ENCODE measurements at regions not wholly inside any gene's neighbourhood (a gene's known extent, or its start where the extent isn't known, plus 50 kb on each side); places are given as distances from the start of the nearest gene placed in this dataset.

DNA sequence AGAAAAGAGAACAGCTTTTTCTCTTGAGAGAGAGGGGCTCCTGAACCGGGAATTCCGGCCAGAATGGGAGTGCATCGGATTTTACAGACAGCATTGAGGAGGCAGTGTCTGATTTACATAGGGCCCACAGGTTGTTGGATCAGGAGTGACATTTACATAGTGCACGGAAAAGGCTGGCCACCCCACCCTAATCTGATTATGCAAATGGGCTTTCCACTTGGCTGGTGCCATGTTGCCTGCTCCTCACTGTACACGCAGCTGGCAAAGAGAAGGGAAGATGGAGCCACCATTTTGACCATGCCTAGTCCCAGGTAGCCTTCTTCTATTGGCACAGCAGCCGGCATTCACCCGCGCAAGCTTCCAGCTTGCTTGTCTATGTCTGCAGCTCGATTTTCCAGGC is 77.5 kb upstream of the FAM171A1 start:
- H3K27me3 ChIP-seq (ENCODE audit: insufficient read depth, low read depth, severe bottlenecking), result no peaks in the 10 kb centered on the region
- no peaks in the 10 kb centered on the region for H3K36me3 ChIP-seq
- no peak overlapping the region for H3K27ac ChIP-seq
- H3K4me3 ChIP-seq (ENCODE audit: low read depth, low read length), result no peak overlapping the region
- TF ChIP-seq, protein P1, sequence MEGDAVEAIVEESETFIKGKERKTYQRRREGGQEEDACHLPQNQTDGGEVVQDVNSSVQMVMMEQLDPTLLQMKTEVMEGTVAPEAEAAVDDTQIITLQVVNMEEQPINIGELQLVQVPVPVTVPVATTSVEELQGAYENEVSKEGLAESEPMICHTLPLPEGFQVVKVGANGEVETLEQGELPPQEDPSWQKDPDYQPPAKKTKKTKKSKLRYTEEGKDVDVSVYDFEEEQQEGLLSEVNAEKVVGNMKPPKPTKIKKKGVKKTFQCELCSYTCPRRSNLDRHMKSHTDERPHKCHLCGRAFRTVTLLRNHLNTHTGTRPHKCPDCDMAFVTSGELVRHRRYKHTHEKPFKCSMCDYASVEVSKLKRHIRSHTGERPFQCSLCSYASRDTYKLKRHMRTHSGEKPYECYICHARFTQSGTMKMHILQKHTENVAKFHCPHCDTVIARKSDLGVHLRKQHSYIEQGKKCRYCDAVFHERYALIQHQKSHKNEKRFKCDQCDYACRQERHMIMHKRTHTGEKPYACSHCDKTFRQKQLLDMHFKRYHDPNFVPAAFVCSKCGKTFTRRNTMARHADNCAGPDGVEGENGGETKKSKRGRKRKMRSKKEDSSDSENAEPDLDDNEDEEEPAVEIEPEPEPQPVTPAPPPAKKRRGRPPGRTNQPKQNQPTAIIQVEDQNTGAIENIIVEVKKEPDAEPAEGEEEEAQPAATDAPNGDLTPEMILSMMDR (IDR thresholded peaks at IDR 0.05; ENCODE audit: low read depth, low read length), result no peak
- no peak for DNase-seq
- H3K9me3 ChIP-seq (ENCODE audit: severe bottlenecking), result no peaks in the 10 kb centered on the region

DNA sequence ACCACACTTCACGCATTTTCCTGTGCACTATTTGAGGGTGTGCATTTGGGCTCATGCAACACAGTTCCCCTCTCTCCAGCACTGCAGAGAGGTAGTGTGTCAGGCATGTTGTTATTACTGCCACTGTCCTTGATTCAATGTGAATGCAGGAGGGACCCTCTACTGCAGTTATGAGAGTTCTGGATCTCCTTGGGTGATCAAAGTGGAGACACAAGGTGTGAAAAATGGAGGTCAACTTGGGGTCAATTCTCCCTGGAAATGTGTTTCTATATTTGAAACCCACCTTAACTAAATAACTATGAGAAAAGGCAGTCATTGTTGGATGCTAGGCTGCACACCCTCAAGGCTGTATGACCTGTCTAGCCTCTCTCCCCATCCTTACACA is 73.9 kb upstream of the FAM171A1 start:
- TF ChIP-seq, protein P1 (IDR thresholded peaks at IDR 0.05; ENCODE audit: low read depth, low read length), result no peak
- no peaks in the 10 kb centered on the region for H3K27me3 ChIP-seq (ENCODE audit: insufficient read depth, low read depth, severe bottlenecking)
- no peak for DNase-seq
- H3K36me3 ChIP-seq, result no peaks in the 10 kb centered on the region
- H3K4me3 ChIP-seq (ENCODE audit: low read depth, low read length), result no peak overlapping the region
- H3K9me3 ChIP-seq (ENCODE audit: severe bottlenecking), result no peaks in the 10 kb centered on the region
- H3K27ac ChIP-seq, result no peak overlapping the region

DNA sequence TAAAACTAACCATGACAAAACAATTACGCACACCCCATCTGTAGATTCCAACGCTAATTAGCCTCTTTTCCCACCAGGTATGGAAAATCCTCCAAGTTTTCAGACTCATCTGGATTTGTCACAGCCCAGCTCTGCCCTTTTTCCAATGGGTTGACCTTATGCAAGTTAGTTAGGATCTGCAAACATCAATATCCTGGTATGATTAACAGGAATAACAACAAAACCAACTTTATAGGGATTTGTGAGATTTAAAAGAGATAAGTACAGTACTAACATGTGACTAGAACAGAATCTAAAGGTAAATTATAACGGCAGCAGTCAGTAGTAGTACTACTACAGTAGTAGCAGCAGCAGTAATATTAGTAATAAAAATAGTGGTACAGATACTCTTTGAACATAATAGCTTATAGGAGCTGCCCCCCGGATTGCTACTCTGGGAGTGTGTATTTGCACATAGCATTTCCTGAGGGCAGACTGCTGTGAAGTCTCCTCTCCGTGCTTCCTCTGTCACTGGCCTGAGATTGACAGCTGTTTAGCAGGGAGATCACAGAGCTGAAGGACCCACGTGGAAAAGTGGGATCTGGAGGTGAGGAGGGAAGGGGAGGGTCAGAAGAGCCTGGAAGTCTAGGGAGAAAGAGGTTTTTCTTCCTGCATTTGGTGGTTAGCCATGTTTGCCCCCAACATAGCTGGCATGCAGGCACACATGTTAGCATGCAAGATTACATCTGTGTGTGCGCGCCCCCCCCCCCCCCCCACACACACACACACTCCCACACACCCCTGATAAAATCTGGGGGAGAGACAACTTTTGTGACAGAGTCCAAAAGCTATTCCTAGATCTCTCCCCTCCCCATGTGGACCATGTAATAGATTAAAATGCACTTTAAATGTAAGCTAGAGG is 73.3 kb upstream of the FAM171A1 start:
- H3K36me3 ChIP-seq, result no peaks in the 10 kb centered on the region
- DNase-seq, result no peak
- TF ChIP-seq, protein P1 (IDR thresholded peaks at IDR 0.05; ENCODE audit: low read depth, low read length), result no peak
- H3K4me3 ChIP-seq (ENCODE audit: low read depth, low read length), result no peak overlapping the region
- no peaks in the 10 kb centered on the region for H3K9me3 ChIP-seq (ENCODE audit: severe bottlenecking)
- no peaks in the 10 kb centered on the region for H3K27me3 ChIP-seq (ENCODE audit: insufficient read depth, low read depth, severe bottlenecking)
- H3K27ac ChIP-seq, result no peak overlapping the region

DNA sequence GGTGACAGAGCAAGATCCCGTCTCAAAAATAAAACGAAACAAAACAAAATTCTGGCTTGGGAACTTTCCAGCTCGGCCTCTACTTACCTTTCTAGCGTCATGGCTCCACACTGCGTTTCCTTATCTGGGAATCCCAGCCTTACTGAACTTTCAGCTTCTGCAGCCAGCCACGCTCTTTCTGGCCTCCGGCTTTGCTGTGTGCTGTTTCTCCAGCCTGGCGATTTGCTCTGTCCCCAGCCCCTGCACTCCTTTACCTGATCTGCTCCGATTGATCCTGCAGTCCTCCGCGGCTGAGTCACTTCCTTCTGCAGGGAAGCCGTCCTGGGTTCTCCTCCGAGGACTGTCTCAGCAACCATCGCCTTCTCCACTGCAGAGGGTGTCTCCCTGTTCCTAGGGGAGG is 71.0 kb upstream of the FAM171A1 start:
- no peak for DNase-seq
- Histone ChIP-seq H3K9me3 (ENCODE audit: severe bottlenecking) (no peaks in the 10 kb centered on the region), H3K4me3 (ENCODE audit: low read depth, low read length) (no peak overlapping the region), H3K27me3 (ENCODE audit: insufficient read depth, low read depth, severe bottlenecking) (no peaks in the 10 kb centered on the region), H3K27ac (no peak overlapping the region), H3K36me3 (no peaks in the 10 kb centered on the region)
- TF ChIP-seq, protein P1 (IDR thresholded peaks at IDR 0.05; ENCODE audit: low read depth, low read length), result no peak

DNA sequence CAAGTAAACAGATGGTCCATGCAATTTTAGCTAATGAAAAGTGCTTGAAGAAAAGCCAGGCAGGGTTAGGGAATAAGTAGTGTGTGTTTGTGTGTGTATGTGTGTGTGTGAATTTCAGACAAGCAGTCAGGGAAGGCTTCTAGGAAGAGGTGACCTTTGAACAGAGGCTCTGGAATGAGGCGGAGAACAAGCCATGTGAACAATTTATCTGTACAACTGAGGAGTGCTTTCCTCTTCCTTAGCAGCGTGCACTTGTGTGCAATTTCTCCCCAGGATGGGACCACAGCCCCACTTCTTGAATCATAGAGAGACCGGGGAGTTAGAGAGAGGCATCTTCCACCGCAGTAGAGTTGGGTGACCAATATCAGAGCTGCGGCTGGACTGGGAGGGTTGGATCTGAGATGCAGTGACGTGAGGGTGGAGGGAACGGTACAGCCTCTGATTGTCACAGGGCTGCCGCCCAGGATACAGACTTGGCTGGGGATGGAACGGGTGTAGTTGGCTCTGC is 69.2 kb upstream of the FAM171A1 start:
- Histone ChIP-seq H3K4me3 (ENCODE audit: low read depth, low read length) (peak overlapping the region; percentile 48; the same call in 1 of the 2 replicates), H3K9me3 (ENCODE audit: severe bottlenecking) (no peaks in the 10 kb centered on the region), H3K36me3 (no peaks in the 10 kb centered on the region), H3K27ac (peak overlapping the region; percentile 79), H3K27me3 (ENCODE audit: insufficient read depth, low read depth, severe bottlenecking) (no peaks in the 10 kb centered on the region)
- TF ChIP-seq, protein P1 (IDR thresholded peaks at IDR 0.05; ENCODE audit: low read depth, low read length), result no peak
- DNase-seq, result no peak

All from WERI-Rb-1 (cell line).